ENCODE measurements at regions not wholly inside any gene's neighbourhood (a gene's known extent, or its start where the extent isn't known, plus 50 kb on each side); places are given as distances from the start of the nearest gene placed in this dataset.

DNA sequence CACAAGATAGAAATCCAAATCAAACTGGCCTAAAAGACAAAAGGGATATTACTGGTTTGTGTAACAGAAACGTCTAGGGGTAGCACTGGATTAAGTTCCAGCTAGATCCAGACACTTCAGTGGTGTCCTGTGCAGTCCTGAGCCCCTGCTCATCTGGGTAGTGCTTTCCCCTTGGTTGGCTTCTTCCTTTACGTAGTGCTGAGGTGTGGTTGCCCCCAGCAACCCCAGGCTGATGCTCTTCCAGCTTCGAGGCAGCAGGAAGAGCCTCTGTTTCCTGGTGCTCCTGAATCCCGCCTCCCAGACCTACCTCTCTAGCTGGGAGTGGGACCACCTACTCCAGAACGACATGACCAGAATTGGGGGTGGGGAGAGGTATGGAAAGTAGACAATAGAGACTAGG lies 166.1 kb upstream of the ADRA1B start:
- Histone ChIP-seq H3K9me3 (ENCODE audit: control insufficient read depth, insufficient read depth, low read length) (no peaks in the 10 kb centered on the region), H3K9ac (ENCODE audit: low read depth, low read length) (no peak overlapping the region), H3K27me3 (ENCODE audit: control insufficient read depth, insufficient read depth, low read length) (no peaks in the 10 kb centered on the region), H3K36me3 (ENCODE audit: control insufficient read depth, insufficient read depth, low read length) (no peaks in the 10 kb centered on the region), H3K4me3 (ENCODE audit: low read depth, low read length) (no peak overlapping the region), H3K4me1 (ENCODE audit: control insufficient read depth, insufficient read depth, low read length) (no peaks in the 10 kb centered on the region)

DNA sequence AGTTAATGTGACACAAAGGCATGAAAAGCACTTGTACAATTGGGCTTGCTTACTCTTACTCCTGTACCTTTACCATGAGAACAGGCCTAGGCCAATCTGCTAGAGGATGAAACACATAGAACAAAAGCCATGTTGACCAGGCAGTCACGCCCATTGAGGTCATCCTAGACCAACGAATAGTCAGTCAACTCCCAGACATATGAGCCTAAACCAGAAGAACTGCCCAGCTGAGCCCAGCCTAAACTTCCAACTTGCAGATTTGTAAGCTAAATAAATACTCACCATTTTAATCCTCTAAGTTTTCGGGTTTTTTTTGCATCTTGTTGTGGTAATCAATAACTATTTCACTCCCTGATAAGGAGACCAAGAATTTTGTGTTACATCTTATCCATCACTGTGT lies 164.8 kb upstream of the ADRA1B start:
- Histone ChIP-seq H3K36me3 (ENCODE audit: control insufficient read depth, insufficient read depth, low read length) (no peaks in the 10 kb centered on the region), H3K9me3 (ENCODE audit: control insufficient read depth, insufficient read depth, low read length) (no peaks in the 10 kb centered on the region), H3K9ac (ENCODE audit: low read depth, low read length) (no peak overlapping the region), H3K27me3 (ENCODE audit: control insufficient read depth, insufficient read depth, low read length) (no peaks in the 10 kb centered on the region), H3K4me3 (ENCODE audit: low read depth, low read length) (no peak overlapping the region), H3K4me1 (ENCODE audit: control insufficient read depth, insufficient read depth, low read length) (no peaks in the 10 kb centered on the region)

DNA sequence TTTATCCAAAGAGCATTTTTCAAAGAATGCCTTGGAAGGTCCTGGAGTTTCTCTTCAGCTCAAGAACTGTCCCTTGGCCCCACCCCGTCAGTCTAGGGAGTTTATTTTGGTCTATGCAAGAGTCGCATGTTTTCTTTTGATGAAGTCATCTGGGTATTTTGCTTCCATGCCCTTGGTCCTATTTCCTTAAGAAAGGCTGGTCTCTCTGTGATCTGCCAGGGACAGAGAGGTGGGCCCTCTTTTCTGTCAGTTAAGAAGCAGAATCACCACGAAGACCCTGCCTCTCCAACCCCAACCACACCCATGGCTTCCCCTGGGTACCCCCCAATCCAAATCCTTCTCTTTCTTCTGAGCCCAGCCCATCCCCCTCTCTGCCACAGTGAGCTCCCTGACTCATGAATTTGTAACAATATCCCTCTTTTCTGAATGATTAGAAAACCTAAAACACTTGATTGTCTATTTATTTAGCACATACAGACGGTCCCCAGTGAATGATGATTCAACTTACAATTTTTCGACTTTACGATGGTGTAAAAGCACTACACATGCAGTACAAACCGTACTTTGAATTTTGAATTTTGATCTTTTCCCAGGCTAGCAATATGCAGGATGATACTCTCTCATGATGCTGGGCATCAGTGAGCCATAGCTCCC lies 163.5 kb upstream of the ADRA1B start:
- H3K9me3 ChIP-seq (ENCODE audit: control insufficient read depth, insufficient read depth, low read length) = no peaks in the 10 kb centered on the region
- no peaks in the 10 kb centered on the region for H3K36me3 ChIP-seq (ENCODE audit: control insufficient read depth, insufficient read depth, low read length)
- no peak overlapping the region for H3K9ac ChIP-seq (ENCODE audit: low read depth, low read length)
- no peaks in the 10 kb centered on the region for H3K4me1 ChIP-seq (ENCODE audit: control insufficient read depth, insufficient read depth, low read length)
- no peak overlapping the region for H3K4me3 ChIP-seq (ENCODE audit: low read depth, low read length)
- H3K27me3 ChIP-seq (ENCODE audit: control insufficient read depth, insufficient read depth, low read length) = no peaks in the 10 kb centered on the region

DNA sequence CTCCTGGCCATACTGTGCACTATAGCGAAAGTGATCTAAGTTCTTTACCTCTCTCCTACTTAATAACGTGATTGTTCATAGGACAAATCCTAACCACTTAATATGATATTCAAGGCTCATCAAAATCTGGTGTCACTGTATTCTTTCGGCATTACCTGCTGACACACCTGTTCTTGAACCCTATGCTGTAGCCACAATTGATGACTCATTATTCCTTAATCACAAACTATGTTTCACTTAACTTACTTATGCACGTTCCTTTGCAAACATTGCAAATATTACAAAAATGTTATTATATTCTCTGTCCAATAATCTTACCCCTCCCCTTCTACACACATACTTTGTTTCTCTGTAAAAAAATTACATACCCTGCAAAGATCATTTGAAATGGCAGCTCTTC lies 158.1 kb upstream of the ADRA1B start:
- Histone ChIP-seq H3K36me3 (ENCODE audit: control insufficient read depth, insufficient read depth, low read length) (no peaks in the 10 kb centered on the region), H3K9me3 (ENCODE audit: control insufficient read depth, insufficient read depth, low read length) (no peaks in the 10 kb centered on the region), H3K9ac (ENCODE audit: low read depth, low read length) (no peak overlapping the region), H3K4me3 (ENCODE audit: low read depth, low read length) (no peak overlapping the region), H3K4me1 (ENCODE audit: control insufficient read depth, insufficient read depth, low read length) (peaks cover under 1% of the 10 kb centered on the region), H3K27me3 (ENCODE audit: control insufficient read depth, insufficient read depth, low read length) (no peaks in the 10 kb centered on the region)

DNA sequence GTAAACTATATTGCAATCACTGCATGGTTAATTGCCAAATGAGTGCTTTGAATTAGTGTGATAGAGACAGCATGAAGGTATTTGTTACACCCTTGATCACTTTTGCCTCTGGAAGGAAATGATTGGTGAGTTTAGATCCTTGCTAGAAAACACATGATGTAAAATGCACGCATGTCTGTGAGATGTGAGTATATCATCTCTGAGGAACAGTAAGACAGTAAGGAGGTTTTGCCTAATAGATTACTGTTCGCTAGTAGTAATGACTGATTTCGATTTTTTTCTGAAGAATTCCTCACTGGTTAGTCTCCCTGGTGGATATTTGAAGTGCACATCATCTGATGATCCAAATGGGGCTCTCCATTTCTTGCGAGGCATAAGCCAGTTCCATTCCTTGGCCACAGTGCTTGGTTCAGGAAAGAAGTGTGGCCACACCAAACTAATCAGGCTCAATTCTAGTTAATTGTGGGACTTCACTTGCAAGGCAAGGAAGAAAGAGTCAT lies 156.4 kb upstream of the ADRA1B start:
- Histone ChIP-seq H3K9ac (ENCODE audit: low read depth, low read length) (no peak overlapping the region), H3K27me3 (ENCODE audit: control insufficient read depth, insufficient read depth, low read length) (no peaks in the 10 kb centered on the region), H3K4me3 (ENCODE audit: low read depth, low read length) (no peak overlapping the region), H3K9me3 (ENCODE audit: control insufficient read depth, insufficient read depth, low read length) (no peaks in the 10 kb centered on the region), H3K36me3 (ENCODE audit: control insufficient read depth, insufficient read depth, low read length) (no peaks in the 10 kb centered on the region), H3K4me1 (ENCODE audit: control insufficient read depth, insufficient read depth, low read length) (peaks cover 2% of the 10 kb centered on the region)

GRCh38 chr5:159762921-159763320 lies 153.4 kb upstream of the ADRA1B start:
- Histone ChIP-seq H3K4me1 (ENCODE audit: control insufficient read depth, insufficient read depth, low read length) (peaks cover 6% of the 10 kb centered on the region), H3K9me3 (ENCODE audit: control insufficient read depth, insufficient read depth, low read length) (no peaks in the 10 kb centered on the region), H3K9ac (ENCODE audit: low read depth, low read length) (no peak overlapping the region)

DNA sequence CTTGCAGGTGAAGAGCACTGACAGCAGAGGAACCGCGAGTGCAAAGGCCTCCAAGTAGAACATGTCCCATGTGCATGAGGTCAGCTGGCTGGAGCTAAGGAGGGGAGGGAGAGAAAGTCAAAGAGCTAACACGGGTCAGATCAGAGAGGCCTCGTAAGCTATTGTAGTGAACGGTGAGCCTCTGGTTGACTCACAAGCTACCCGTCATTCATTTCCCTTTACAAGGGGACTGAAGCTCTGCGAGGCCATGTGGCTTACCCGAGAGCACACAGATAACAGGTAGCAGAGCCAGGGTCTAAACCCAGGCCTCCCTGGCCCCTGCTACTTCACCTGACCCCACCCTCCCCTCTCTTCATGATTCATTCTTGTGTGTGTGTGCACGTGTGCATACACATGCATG lies 152.7 kb upstream of the ADRA1B start:
- Histone ChIP-seq H3K36me3 (ENCODE audit: control insufficient read depth, insufficient read depth, low read length) (no peaks in the 10 kb centered on the region), H3K9me3 (ENCODE audit: control insufficient read depth, insufficient read depth, low read length) (no peaks in the 10 kb centered on the region), H3K4me1 (ENCODE audit: control insufficient read depth, insufficient read depth, low read length) (peaks cover 10% of the 10 kb centered on the region), H3K9ac (ENCODE audit: low read depth, low read length) (no peak overlapping the region), H3K4me3 (ENCODE audit: low read depth, low read length) (no peak overlapping the region), H3K27me3 (ENCODE audit: control insufficient read depth, insufficient read depth, low read length) (no peaks in the 10 kb centered on the region)

More at GRCh38 chr5:159762921-159763320, 153.4 kb upstream of the ADRA1B start:
- H3K36me3 ChIP-seq (ENCODE audit: control insufficient read depth, insufficient read depth, low read length) = no peaks in the 10 kb centered on the region
- no peak overlapping the region for H3K4me3 ChIP-seq (ENCODE audit: low read depth, low read length)
- no peaks in the 10 kb centered on the region for H3K27me3 ChIP-seq (ENCODE audit: control insufficient read depth, insufficient read depth, low read length)

GRCh38 chr5:159764283-159765134 lies 151.8 kb upstream of the ADRA1B start:
- Histone ChIP-seq H3K27me3 (ENCODE audit: control insufficient read depth, insufficient read depth, low read length) (no peaks in the 10 kb centered on the region), H3K36me3 (ENCODE audit: control insufficient read depth, insufficient read depth, low read length) (no peaks in the 10 kb centered on the region), H3K9ac (ENCODE audit: low read depth, low read length) (no peak overlapping the region), H3K4me3 (ENCODE audit: low read depth, low read length) (no peak overlapping the region), H3K4me1 (ENCODE audit: control insufficient read depth, insufficient read depth, low read length) (peaks cover 13% of the 10 kb centered on the region), H3K9me3 (ENCODE audit: control insufficient read depth, insufficient read depth, low read length) (no peaks in the 10 kb centered on the region)

DNA sequence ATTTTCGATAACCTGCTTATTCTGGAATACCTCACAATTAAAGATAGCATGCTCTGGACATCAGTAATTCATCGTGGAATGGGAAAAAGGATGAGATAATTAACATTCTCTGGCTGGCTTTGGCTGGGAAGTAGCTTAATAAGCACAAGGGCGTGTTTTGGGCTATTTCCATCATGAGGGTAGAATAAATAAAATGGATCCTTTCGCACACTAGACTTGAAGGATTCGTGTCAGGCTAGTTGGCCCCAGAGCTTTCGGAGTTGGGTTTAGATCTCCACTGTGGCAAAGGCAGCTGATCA lies 151.2 kb upstream of the ADRA1B start:
- Histone ChIP-seq H3K9ac (ENCODE audit: low read depth, low read length) (no peak overlapping the region), H3K36me3 (ENCODE audit: control insufficient read depth, insufficient read depth, low read length) (no peaks in the 10 kb centered on the region), H3K27me3 (ENCODE audit: control insufficient read depth, insufficient read depth, low read length) (no peaks in the 10 kb centered on the region)

DNA sequence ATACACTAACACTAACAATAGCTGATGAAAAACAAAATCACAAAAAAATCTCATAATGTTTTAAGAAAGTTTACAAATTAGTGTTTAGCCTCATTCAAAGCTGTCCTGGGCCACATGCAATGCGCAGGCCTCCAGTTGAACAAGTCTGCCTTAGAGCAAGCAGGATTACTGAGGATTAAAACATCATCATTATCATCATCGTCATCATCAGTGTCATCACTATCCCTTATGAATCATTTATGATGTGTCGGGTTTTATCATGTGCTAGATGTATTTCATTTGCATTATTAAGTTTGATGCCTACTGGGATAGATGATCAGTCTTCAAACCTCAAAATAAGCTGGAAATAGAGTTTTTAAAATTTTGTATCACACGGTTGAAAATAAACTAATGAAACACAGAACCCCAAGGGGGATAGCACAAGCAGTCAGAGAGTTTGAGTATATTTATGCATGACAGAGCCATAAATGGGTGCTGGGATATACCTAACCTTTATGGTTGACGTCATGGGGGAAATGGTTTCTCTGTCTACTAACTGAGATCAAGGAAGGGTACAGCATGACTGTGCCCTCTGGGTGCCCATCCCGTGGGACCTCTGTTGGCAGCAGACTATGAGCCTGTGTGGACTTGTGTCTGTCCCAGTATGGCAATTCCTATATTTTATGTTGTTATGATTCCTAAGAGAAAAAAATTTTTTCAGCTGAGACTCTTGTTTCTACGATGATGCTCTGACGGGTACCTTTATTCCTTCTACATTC lies 150.3 kb upstream of the ADRA1B start:
- H3K36me3 ChIP-seq (ENCODE audit: control insufficient read depth, insufficient read depth, low read length) = no peaks in the 10 kb centered on the region
- peaks cover 13% of the 10 kb centered on the region for H3K4me1 ChIP-seq (ENCODE audit: control insufficient read depth, insufficient read depth, low read length)
- H3K9ac ChIP-seq (ENCODE audit: low read depth, low read length) = no peak overlapping the region
- H3K4me3 ChIP-seq (ENCODE audit: low read depth, low read length) = no peak overlapping the region
- no peaks in the 10 kb centered on the region for H3K27me3 ChIP-seq (ENCODE audit: control insufficient read depth, insufficient read depth, low read length)
- no peaks in the 10 kb centered on the region for H3K9me3 ChIP-seq (ENCODE audit: control insufficient read depth, insufficient read depth, low read length)

More for the DNA sequence above, 151.2 kb upstream of the ADRA1B start:
- peaks cover 13% of the 10 kb centered on the region for H3K4me1 ChIP-seq (ENCODE audit: control insufficient read depth, insufficient read depth, low read length)
- no peaks in the 10 kb centered on the region for H3K9me3 ChIP-seq (ENCODE audit: control insufficient read depth, insufficient read depth, low read length)
- H3K4me3 ChIP-seq (ENCODE audit: low read depth, low read length) = no peak overlapping the region

DNA sequence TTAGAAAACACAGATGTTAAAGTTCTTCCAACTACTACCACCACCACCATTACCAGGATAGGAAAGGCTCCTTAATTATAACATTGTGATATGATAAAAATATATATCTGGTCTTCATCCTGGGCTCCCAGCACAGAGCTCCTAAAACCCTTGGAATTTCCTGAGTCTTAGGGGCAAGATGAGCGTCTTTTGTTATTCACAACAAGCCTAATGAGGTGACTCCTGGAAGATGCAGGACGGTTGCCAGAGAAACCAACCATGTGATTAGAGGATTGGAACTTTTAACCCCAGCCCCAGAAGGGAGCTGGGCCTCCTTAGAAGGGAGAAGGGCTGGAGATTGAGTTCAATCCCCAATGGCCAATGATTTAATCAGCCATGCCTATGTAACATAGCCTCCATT lies 148.0 kb upstream of the ADRA1B start:
- Histone ChIP-seq H3K4me3 (ENCODE audit: low read depth, low read length) (no peak overlapping the region), H3K27me3 (ENCODE audit: control insufficient read depth, insufficient read depth, low read length) (peaks cover 8% of the 10 kb centered on the region), H3K36me3 (ENCODE audit: control insufficient read depth, insufficient read depth, low read length) (no peaks in the 10 kb centered on the region), H3K9me3 (ENCODE audit: control insufficient read depth, insufficient read depth, low read length) (no peaks in the 10 kb centered on the region), H3K4me1 (ENCODE audit: control insufficient read depth, insufficient read depth, low read length) (peaks cover 15% of the 10 kb centered on the region), H3K9ac (ENCODE audit: low read depth, low read length) (no peak overlapping the region)

Data from iPS-15b (cell line).